Adrenal gland (tissue), 5 donors: ENCODE measurements at regions not wholly inside any gene's neighbourhood (a gene's known extent, or its start where the extent isn't known, plus 50 kb on each side); places are given as distances from the start of the nearest gene placed in this dataset.

Experiments used
- CTCF ChIP-seq, 6 experiments: fragments of 450-650 bp in 4 of 6; fragments of 200-600 bp in 2 of 6; sonication (generic) in 1 of 6; IDR thresholded peaks; 1 replicate in 5 of 6; 2 replicates in 1 of 6; pipeline versions ENCODE4 v1.5.1 to v1.8.0; 2016 to 2021; ENCODE audit warnings: antibody characterized with exemption in 6 of 6, mild to moderate bottlenecking in 2 of 6, moderate library complexity in 1 of 6
- POLR2A ChIP-seq, 2 donors: fragments of 450-650 bp; IDR thresholded peaks; one replicate each; pipeline ENCODE4 v1.6.1; 2017; ENCODE audit warnings: antibody characterized with exemption in 2 of 2, mild to moderate bottlenecking in 2 of 2, moderate library complexity in 1 of 2
- donor health status: DM: no; HTN: no; CAD: no.

- TF ChIP-seq CTCF (IDR thresholded peaks at IDR 0.05) (no peak), POLR2A (IDR thresholded peaks at IDR 0.05) (no peak)
These were observed 302.4 kb upstream of the KITLG start for GRCh38 chr12:88882662-88883061.
